DND-41 (cell line): ENCODE measurements at regions not wholly inside any gene's neighbourhood (a gene's known extent, or its start where the extent isn't known, plus 50 kb on each side); places are given as distances from the start of the nearest gene placed in this dataset.
"Not testable (repeated sequence)": the region's sequence is repeated elsewhere in the genome, so short reads cannot be mapped to it uniquely, and the experiment has no call there.

Experiments
- ATAC-seq: fragments of 200-7000 bp; cut with Tn5 transposase; 3 replicates; pipeline ENCODE4 v1.9.1; 2021; ENCODE audit warnings: low read depth; ENCODE audit not compliant: insufficient read depth
- DNase-seq: peaks from one replicate; pipeline ENCODE4 v3.0.0-alpha.2; 2020
- H2AFZ ChIP-seq: 2 replicates; pipeline ENCODE4 v1.6.0; 2012; ENCODE audit warnings: low read depth, low read length
- H3K27ac ChIP-seq: 2 replicates; pipeline ENCODE4 v1.5.1; 2012; ENCODE audit warnings: low read length, inconsistent platforms
- H3K27me3 ChIP-seq: fragments of 200-600 bp; sonication (generic); 2 replicates; pipeline ENCODE4 v1.6.0; 2012; ENCODE audit warnings: low read length, mild to moderate bottlenecking, inconsistent platforms; ENCODE audit not compliant: insufficient read depth, poor library complexity
- H3K36me3 ChIP-seq: 2 replicates; pipeline ENCODE4 v1.5.1; 2012; ENCODE audit warnings: low read length, inconsistent platforms; ENCODE audit not compliant: insufficient read depth
- H3K4me1 ChIP-seq: 2 replicates; pipeline ENCODE4 v1.5.1; 2012; ENCODE audit warnings: mild to moderate bottlenecking, low read length; ENCODE audit not compliant: insufficient read depth
- H3K4me2 ChIP-seq: 2 replicates; pipeline ENCODE4 v1.6.0; 2012; ENCODE audit warnings: mild to moderate bottlenecking, moderate library complexity, low read length, inconsistent platforms; ENCODE audit not compliant: insufficient read depth
- H3K4me3 ChIP-seq, 2 experiments: fragments of 200-600 bp in 1 of 2; shearing (Covaris generic) in 1 of 2; 2 replicates each; pipeline ENCODE4 v1.5.1; 2012 to 2016; ENCODE audit warnings: inconsistent platforms in 2 of 2, low read length in 2 of 2, mild to moderate bottlenecking in 2 of 2, low read depth in 1 of 2, moderate library complexity in 1 of 2
- H3K79me2 ChIP-seq: 2 replicates; pipeline ENCODE4 v1.6.0; 2012; ENCODE audit warnings: low read length, inconsistent platforms; ENCODE audit not compliant: insufficient read depth
- H3K9ac ChIP-seq: 2 replicates; pipeline ENCODE4 v1.6.0; 2012; ENCODE audit warnings: low read depth, mild to moderate bottlenecking, inconsistent platforms, low read length, moderate library complexity
- H3K9me3 ChIP-seq: 2 replicates; pipeline ENCODE4 v1.5.1; 2012; ENCODE audit warnings: low read length, moderate library complexity, mild to moderate bottlenecking, inconsistent platforms; ENCODE audit not compliant: insufficient read depth, severe bottlenecking
- H4K20me1 ChIP-seq: 2 replicates; pipeline ENCODE4 v1.6.0; 2012; ENCODE audit warnings: low read length; ENCODE audit not compliant: insufficient read depth
- CTCF ChIP-seq: IDR thresholded peaks from 2 replicates; pipeline ENCODE4 v1.5.1; 2012; ENCODE audit warnings: borderline replicate concordance, low read length, moderate library complexity, mild to moderate bottlenecking; ENCODE audit not compliant: poor library complexity, severe bottlenecking; ENCODE audit errors: extremely low read depth
- EZH2 ChIP-seq: IDR thresholded peaks from 3 replicates; pipeline ENCODE4 v1.6.1; 2012; ENCODE audit warnings: borderline replicate concordance, low read depth, mild to moderate bottlenecking, moderate library complexity, low read length, inconsistent platforms; ENCODE audit not compliant: severe bottlenecking

DNA sequence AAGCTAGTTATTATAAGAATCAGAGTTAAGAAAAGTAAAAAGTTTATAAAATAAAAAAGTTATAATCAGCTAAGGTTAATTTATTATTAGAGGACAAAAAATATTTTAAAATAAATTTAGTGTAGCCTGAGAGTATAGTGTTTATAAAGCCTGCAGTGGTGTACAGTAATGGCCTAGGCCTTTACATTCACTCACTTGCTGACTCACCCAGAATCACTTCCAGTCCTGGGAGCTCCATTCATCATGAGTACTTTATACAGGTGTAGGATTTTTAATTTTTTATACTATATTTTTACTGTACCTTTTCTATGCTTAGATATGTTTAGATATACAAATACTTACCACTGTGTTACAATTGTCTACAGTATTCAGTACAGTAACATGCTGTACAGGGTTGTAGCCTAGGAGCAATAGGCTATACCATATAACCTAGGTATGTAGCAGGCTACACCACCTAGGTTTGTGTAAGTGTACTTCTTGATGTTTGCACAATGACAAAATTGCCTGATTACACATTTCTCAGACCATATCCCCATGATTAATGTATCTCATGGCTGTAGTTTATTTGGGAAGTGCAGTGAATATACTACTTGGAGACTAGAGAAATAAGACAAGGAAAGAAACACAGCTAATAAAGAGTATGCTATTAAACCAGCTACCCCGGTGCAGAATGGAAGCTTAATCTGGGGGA, 101.9 kb upstream of the GALNT15 start:
- Histone ChIP-seq H3K27ac (no peak overlapping the region), H3K36me3 (no peaks in the 10 kb centered on the region), H3K4me2 (no peak overlapping the region), H3K4me3 (no peak overlapping the region), H3K79me2 (no peaks in the 10 kb centered on the region), H3K9ac (no peak overlapping the region), H3K9me3 (peaks cover 5% of the 10 kb centered on the region), H2AFZ (no peak overlapping the region), H4K20me1 (no peaks in the 10 kb centered on the region), H3K27me3 (peaks cover 3% of the 10 kb centered on the region), H3K4me1 (no peaks in the 10 kb centered on the region)
- ATAC-seq = no peak
- no peak for TF ChIP-seq CTCF
- no peak for TF ChIP-seq EZH2
- no peak for DNase-seq

DNA sequence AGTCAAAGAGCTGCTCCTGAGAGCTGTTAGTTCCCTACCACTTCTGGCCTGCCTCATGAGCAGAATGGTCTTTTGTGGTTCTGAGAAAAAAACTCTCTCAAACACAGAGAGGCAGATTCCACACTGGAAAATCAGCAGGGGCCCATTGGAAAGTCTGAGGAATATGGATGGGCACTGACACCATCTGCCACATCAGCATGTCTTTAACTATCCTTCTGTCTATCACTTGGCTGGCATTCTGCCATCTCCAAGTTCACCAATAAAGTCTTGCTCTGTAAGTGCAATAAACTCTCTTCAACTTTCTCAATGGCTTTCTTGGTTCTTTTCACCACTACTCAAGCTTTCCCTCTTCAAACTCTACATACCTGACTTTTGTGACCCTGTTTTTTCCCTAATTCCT, 101.3 kb upstream of the GALNT15 start:
- H2AFZ ChIP-seq = no peak overlapping the region
- no peak for TF ChIP-seq CTCF
- no peak for TF ChIP-seq EZH2
- no peaks in the 10 kb centered on the region for H3K4me1 ChIP-seq
- peaks cover 5% of the 10 kb centered on the region for H3K9me3 ChIP-seq
- no peak overlapping the region for H3K27ac ChIP-seq
- H3K9ac ChIP-seq = no peak overlapping the region
- H3K4me2 ChIP-seq = no peak overlapping the region
- peaks cover 2% of the 10 kb centered on the region for H3K27me3 ChIP-seq
- ATAC-seq (no peak), DNase-seq (no peak)
- no peak overlapping the region for H3K4me3 ChIP-seq
- H3K36me3 ChIP-seq = no peaks in the 10 kb centered on the region
- no peaks in the 10 kb centered on the region for H3K79me2 ChIP-seq
- no peaks in the 10 kb centered on the region for H4K20me1 ChIP-seq

DNA sequence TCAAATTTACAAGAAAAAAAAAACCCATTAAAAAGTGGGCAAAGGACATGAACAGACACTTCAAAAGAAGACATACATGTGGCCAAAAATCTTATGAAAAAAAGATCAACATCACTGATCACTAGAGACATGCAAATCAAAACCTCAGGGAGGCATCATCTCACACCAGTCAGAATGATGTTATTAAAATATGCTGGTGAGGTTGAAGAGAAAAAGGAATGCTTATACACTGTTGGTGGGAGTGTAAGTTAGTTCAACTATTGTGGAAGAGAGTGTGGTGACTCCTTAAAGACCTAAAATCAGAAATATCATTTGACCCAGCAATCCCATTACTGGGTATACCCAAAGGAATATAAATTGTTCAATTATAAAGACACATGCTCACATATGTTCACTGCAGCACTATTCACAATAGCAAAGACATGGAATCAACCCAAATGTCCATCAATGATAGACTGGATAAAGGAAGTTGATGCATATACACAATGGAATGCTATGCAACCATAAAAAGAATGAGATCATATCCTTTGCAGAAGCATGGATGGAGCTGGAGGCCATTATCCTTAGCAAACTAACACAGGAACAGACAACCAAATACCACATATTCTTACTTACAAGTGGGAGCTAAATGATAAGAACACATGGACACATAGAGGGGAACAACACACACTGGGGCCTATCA, 100.3 kb upstream of the GALNT15 start:
- H3K27ac ChIP-seq, H3K4me1 ChIP-seq, H3K9me3 ChIP-seq, H3K4me3 ChIP-seq, H3K27me3 ChIP-seq, H3K9ac ChIP-seq, H3K79me2 ChIP-seq, ATAC-seq, H3K4me2 ChIP-seq, H3K36me3 ChIP-seq, H4K20me1 ChIP-seq, DNase-seq, H2AFZ ChIP-seq: not testable (repeated sequence)

DNA sequence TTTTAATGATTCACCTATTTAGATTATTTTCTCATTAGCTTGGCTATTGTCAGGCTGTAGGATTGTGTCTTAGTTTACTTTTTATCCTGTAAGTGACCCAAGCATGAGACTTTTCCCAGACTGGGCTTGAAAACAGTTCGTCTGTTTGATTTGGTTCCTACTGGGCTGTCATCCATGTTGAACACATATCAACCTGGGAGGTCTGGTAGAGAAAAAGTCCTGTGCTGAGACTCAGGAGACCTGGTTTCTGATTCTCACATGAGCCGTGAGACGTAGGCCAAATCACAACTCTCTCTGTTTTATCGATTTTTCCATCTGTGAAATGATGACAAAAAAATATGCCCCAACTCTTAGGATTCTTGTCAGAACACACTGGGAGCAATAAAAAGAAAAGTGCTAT, 98.8 kb upstream of the GALNT15 start:
- Histone ChIP-seq H3K79me2 (no peaks in the 10 kb centered on the region), H2AFZ (no peak overlapping the region), H3K9ac (no peak overlapping the region), H3K9me3 (peaks cover 7% of the 10 kb centered on the region), H4K20me1 (no peaks in the 10 kb centered on the region), H3K27ac (no peak overlapping the region), H3K4me3 (no peak overlapping the region), H3K4me2 (no peak overlapping the region), H3K4me1 (no peaks in the 10 kb centered on the region), H3K27me3 (no peaks in the 10 kb centered on the region), H3K36me3 (no peaks in the 10 kb centered on the region)
- TF ChIP-seq CTCF (no peak), EZH2 (no peak)
- no peak for ATAC-seq
- DNase-seq = no peak
